Esophagus squamous epithelium (tissue), 4 donors: ENCODE measurements at regions not wholly inside any gene's neighbourhood (a gene's known extent, or its start where the extent isn't known, plus 50 kb on each side); places are given as distances from the start of the nearest gene placed in this dataset.

Experiments used
- CTCF ChIP-seq, 6 experiments: fragments of 450-650 bp in 4 of 6; fragments of 200-600 bp in 2 of 6; sonication (generic) in 2 of 6; IDR thresholded peaks; one replicate each; pipeline ENCODE4 v1.5.1; 2016 to 2019; ENCODE audit warnings: antibody characterized with exemption in 6 of 6, mild to moderate bottlenecking in 4 of 6, moderate library complexity in 4 of 6
- POLR2A ChIP-seq, 4 donors: fragments of 450-650 bp; IDR thresholded peaks; one replicate each; pipeline ENCODE4 v1.6.1; 2017; ENCODE audit warnings: antibody characterized with exemption in 4 of 4, mild to moderate bottlenecking in 4 of 4, moderate library complexity in 3 of 4

DNA sequence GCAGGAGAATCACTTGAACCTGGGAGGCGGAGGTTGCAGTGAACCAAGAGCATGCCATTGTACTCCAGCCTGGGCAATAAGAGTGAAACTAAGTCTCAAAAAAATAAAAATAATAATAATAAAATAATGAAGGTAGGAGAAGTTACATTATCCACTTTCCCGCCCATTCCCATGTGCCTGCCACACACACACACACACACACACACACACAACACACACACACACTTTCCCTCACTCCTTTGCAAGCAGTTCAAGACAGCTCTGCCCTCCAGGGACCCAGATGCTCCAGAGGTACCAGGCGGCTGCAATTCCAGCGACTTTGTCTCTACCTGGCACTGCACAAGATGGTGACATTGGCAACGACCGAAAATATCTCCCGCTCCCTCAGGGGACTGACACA lies 224.8 kb upstream of the JARID2 start:
- no peak for TF ChIP-seq CTCF (IDR thresholded peaks at IDR 0.05)
- no peak for TF ChIP-seq POLR2A (IDR thresholded peaks at IDR 0.05)
